ENCODE measurements at regions not wholly inside any gene's neighbourhood (a gene's known extent, or its start where the extent isn't known, plus 50 kb on each side); places are given as distances from the start of the nearest gene placed in this dataset.

- DNase-seq (ENCODE audit: low read depth in 2 of 2), result no peak
Measured at GRCh38 chr5:74426506-74426905, 214.0 kb downstream of the ENC1 start.

- no peak for DNase-seq (ENCODE audit: low read depth in 2 of 2)
Measured at GRCh38 chr5:74424162-74424868, 216.2 kb downstream of the ENC1 start.

DNA sequence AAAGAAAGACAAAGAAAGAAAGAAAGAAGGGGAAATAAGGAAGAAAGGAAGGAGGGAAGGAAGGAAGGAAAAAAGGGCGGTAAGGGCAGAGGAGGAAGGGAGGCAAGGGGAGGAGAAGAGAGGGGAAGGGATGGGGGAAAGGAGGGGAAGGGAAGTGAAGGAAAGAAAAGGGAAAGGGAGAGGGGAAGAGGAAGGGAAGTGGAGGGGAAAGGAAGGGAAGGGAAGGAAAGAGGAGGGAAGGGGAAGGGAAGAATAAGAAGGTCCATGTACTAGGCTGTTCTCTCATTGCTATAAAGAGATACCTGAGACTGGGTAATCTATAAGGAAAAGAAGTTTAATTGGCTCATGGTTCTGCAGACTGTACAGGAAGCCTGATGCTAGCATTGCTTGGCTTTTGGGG lies 217.1 kb downstream of the ENC1 start:
- DNase-seq (ENCODE audit: low read depth in 2 of 2), result no peak

DNA sequence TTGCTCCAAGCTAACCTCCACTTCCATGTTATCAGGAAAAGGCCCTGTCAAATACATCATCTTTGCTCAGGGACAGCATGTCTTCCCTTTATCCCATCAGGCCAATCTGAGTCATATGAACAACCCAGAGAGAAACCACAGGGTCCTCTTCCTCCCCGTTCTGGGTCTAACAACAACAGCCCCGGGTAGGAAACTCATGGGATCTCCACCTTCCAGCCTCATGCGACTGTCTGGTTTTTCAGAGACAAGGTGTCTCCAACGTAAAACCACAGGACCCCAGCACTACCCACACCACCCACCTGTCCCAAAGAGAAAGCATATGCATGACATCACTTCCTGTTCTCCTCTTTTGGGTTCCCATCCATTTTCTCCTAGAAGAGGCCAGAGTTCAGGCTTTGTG lies 217.9 kb downstream of the ENC1 start:
- DNase-seq (ENCODE audit: low read depth in 2 of 2), result no peak

GRCh38 chr5:74422030-74422429 lies 218.5 kb downstream of the ENC1 start:
- no peak for DNase-seq (ENCODE audit: low read depth in 2 of 2)

DNA sequence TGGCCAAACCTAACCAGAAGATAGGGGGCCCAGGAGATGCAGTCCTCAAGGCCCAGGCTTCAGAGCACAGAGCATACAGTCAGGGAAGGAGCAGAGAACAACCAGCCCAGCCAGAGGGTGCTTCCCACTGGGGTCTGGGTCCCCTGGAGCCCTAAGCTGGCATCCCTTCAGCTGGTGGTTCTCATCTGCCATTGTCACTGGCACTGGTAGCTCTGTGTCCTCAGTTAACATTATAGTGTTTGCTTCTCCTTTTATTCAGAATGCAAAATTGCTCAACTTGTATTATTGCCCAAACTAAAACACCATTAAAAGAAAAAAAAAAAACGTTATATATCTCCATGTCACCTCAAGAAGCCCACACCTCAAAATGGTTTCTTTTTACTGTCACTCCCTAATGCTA lies 219.2 kb downstream of the ENC1 start:
- DNase-seq (ENCODE audit: low read depth in 2 of 2), result no peak

DNA sequence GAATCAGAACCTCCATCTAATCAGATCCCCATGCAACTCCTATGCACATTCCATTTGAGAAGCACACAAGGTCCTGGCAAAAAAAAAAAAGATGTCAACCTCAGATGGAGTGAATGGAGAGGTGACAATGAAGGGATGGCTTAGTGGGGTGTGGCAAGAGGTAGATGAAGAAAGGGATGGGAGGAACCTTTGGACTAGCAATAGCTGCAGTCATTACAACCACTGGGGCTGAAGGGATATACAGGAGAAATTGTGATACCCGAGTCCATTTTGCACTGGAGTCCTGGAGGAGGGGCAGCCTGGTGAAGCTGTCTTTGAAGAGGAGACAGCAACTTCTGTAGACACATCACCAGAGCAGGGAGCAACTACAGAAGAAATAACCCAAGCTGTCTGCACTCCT lies 219.6 kb downstream of the ENC1 start:
- DNase-seq (ENCODE audit: low read depth in 2 of 2), result no peak

GRCh38 chr5:74420220-74420619 lies 220.3 kb downstream of the ENC1 start:
- DNase-seq (ENCODE audit: low read depth in 2 of 2), result no peak

- no peak for DNase-seq (ENCODE audit: low read depth in 2 of 2)
Measured at GRCh38 chr5:74419468-74419867, 221.1 kb downstream of the ENC1 start.

- no peak for DNase-seq (ENCODE audit: low read depth in 2 of 2)
Measured at GRCh38 chr5:74418709-74419108, 221.8 kb downstream of the ENC1 start.

GRCh38 chr5:74418261-74418660 lies 222.3 kb downstream of the ENC1 start:
- DNase-seq (ENCODE audit: low read depth in 2 of 2), result no peak

DNA sequence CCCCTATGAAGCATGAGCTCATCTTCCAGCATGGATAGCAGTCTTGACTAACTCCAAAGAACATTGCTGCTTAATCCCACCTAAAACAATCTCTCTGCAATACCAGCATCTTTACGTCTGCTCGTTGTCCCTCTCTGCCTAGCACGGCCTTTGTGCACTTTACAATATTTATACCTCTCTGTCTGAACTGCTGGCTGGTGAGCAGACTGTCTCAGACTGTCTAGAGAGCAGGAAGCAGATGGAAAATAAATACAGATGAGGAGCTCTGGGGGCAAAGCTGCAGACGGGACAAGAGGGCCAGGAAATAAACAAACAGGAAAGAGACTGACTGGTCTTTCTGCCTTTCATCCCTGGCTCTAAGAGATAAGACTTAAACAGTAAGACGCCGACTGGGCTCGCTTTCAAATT lies 224.8 kb downstream of the ENC1 start:
- no peak for DNase-seq (ENCODE audit: low read depth in 2 of 2)

DNA sequence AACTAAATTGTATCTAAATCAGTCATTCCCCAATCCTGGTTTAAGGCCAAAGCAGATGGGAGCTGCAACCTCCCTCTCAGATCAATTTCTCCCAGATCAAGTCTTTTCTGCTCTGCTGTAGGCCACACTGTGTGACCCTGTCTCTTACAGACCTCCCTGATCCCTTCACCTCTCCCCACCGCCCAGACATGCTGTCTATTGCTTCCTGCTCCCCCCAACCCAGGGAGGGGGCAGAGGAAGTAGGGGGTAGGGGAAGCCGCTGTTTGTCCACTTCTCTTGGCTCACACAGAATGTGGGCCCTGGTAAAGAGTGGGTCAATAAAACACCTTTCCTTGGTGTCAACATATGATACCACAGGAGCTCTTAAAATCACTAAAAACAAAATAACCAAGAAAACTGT lies 226.3 kb downstream of the ENC1 start:
- no peak for DNase-seq (ENCODE audit: low read depth in 2 of 2)

- DNase-seq (ENCODE audit: low read depth in 2 of 2), result no peak
Measured at GRCh38 chr5:74413403-74414048, 227.0 kb downstream of the ENC1 start.

GRCh38 chr5:74412066-74412465 lies 228.5 kb downstream of the ENC1 start:
- no peak for DNase-seq (ENCODE audit: low read depth in 2 of 2)

- DNase-seq (ENCODE audit: low read depth in 2 of 2), result no peak
Measured at GRCh38 chr5:74409712-74410111, 230.8 kb downstream of the ENC1 start.

GRCh38 chr5:74409166-74409706 lies 231.3 kb downstream of the ENC1 start:
- DNase-seq (ENCODE audit: low read depth in 2 of 2), result no peak

DNA sequence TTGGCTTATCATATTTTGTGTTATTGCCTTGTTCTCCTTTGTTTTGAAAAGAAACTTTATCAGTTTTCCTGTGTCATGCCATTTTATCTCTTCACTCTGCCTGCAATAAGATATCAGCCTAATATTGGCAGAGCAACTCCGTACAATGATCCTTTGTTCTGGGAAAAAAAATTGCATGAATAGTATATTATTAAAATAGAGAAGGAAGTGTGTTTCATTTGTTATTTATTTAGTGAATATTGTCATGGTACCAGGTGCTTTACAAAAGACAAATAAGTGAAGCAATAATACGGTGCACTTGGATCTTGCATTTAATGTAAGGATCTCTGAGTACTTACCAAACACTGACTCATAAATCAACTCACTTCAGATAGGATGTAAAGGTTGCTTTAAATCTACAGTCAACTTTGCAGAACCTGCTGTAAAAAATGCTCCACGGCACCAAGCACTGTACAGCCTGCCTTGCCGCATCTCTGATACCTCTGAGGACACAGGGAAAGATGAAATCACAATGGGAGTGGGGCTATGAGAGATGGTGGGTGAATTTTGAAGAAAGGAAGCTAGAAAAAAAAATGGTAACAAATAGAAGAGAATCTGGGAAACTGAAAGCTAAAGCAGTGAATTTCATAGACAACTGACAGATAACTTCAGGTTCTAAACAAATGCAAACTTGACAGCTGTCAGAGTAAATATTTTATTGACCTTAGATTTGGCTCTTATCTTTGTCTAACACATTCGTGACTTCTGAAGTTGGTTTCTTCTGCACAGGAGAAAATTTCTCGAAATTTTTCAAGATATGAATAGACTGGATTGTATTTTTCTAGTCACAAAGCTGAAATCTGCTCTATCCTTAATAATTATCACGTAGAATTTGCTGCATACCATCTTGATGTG lies 232.1 kb downstream of the ENC1 start:
- no peak for DNase-seq (ENCODE audit: low read depth in 2 of 2)

DNA sequence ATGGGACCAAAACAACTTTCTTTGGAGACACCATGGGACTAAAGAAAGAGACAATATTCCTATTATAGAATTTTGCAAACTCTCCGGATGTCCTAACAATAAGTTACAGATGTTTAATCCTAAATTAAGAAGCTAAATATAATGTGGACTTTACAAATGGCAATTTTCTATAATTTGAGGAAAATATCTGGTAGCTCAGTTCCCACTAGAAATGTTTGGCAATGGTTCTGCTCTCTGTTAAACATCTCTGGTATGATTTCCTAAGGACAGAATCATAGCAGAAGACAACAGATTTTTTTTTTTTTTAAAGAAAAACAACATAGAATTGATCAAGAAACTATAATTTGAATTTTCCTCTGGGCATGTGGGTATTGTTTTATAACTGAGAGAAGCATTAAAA lies 232.8 kb downstream of the ENC1 start:
- no peak for DNase-seq (ENCODE audit: low read depth in 2 of 2)

GRCh38 chr5:74406844-74407243 lies 233.7 kb downstream of the ENC1 start:
- DNase-seq (ENCODE audit: low read depth in 2 of 2), result no peak

GRCh38 chr5:74405593-74405992 lies 234.9 kb downstream of the ENC1 start:
- DNase-seq (ENCODE audit: low read depth in 2 of 2), result no peak

Measured in stimulated activated CD8-positive, alpha-beta memory T cell treated with anti-CD3 and anti-CD28 coated beads, Interleukin-15, amount 100 ng/mL, for 4 hours (primary cell).